K562 (cell line): ENCODE measurements at regions not wholly inside any gene's neighbourhood (a gene's known extent, or its start where the extent isn't known, plus 50 kb on each side); places are given as distances from the start of the nearest gene placed in this dataset.

Source experiments
- ATAC-seq: fragments of 200-7000 bp; cut with Tn5 transposase; 3 replicates; pipeline ENCODE4 v1.9.1; 2020; ENCODE audit warnings: moderate library complexity
- BruUV-seq: library from RNA; stranded (reverse); fragments of 400-500 nt; replicated peaks from 2 replicates; lab custom pipeline; 2021; lab: Mats Ljungman, UMichigan
- CTCF ChIA-PET: fragments of 300-600 bp; formaldehyde crosslinking; extraction: SDS; loops from one replicate; lab custom pipeline; 2021; ENCODE audit warnings: low intra/inter-chr PET ratio; lab: Yijun Ruan, JAX
- POLR2A ChIA-PET: fragments of 300-600, 350-650 bp; sonication (Branson Sonifier 250); formaldehyde crosslinking; extraction: SDS; loops from one replicate; lab custom pipeline; 2021; ENCODE audit warnings: antibody characterized with exemption, inconsistent platforms; lab: Yijun Ruan, JAX
- DNase-seq, 4 experiments: peaks; one replicate each; pipeline versions ENCODE4 v3.0.0 to v3.0.0-alpha.2; 2011 to 2018; ENCODE audit warnings: low spot score in 3 of 4, mixed read lengths in 3 of 4; ENCODE audit errors: extremely low read depth in 1 of 4
- FAIRE-seq: peaks from 2 replicates; lab custom pipeline; 2011; peaks lifted over from hg19 to GRCh38; lab: Jason Lieb, UNC
- H2AFZ ChIP-seq: 2 replicates; pipeline ENCODE4 v1.6.0; 2011; ENCODE audit warnings: low read depth, low read length, control low read depth, inconsistent platforms
- H3K27ac ChIP-seq: fragments of 200-600 bp; 3 replicates; pipeline ENCODE4 v1.8.0; 2011; ENCODE audit warnings: low read depth, mild to moderate bottlenecking, control low read depth, inconsistent platforms, low read length, moderate library complexity, mixed read lengths; ENCODE audit errors: extremely low read depth
- H3K27me3 ChIP-seq, 2 experiments: fragments of 300-600 bp in 1 of 2; 2 replicates in 1 of 2; 3 replicates in 1 of 2; pipeline versions ENCODE4 v1.6.0 to v1.8.0; 2011; ENCODE audit warnings: inconsistent platforms in 2 of 2, low read length in 2 of 2, mild to moderate bottlenecking in 1 of 2, mixed read lengths in 1 of 2, moderate library complexity in 1 of 2; ENCODE audit not compliant: control insufficient read depth in 2 of 2, insufficient read depth in 2 of 2
- H3K36me3 ChIP-seq: fragments of 300-600 bp; 3 replicates; pipeline ENCODE4 v1.8.0; 2011; ENCODE audit warnings: mild to moderate bottlenecking, low read length, inconsistent platforms; ENCODE audit not compliant: control insufficient read depth, insufficient read depth
- H3K4me1 ChIP-seq, 2 experiments: fragments of 200-600 bp in 1 of 2; replicated peaks in 1 of 2; 2 replicates in 1 of 2; 3 replicates in 1 of 2; pipeline versions ENCODE4 v1.5.1 to v1.8.0; 2011; ENCODE audit warnings: inconsistent platforms in 2 of 2, low read length in 2 of 2, mild to moderate bottlenecking in 1 of 2, mixed read lengths in 1 of 2, moderate library complexity in 1 of 2; ENCODE audit not compliant: control insufficient read depth in 2 of 2, insufficient read depth in 2 of 2
- H3K4me2 ChIP-seq: 2 replicates; pipeline ENCODE4 v1.6.1; 2011; ENCODE audit warnings: low read length, control low read depth, inconsistent platforms, mixed read lengths; ENCODE audit not compliant: insufficient read depth
- H3K4me3 ChIP-seq: fragments of 200-600 bp; sonication (generic), shearing (Covaris generic); 2 replicates; pipeline ENCODE4 v1.5.1; 2016; ENCODE audit warnings: control low read depth, inconsistent platforms
- H3K79me2 ChIP-seq: fragments of 200-600 bp; 3 replicates; pipeline ENCODE4 v1.8.0; 2011; ENCODE audit warnings: low read length, inconsistent platforms; ENCODE audit not compliant: control insufficient read depth, insufficient read depth
- H3K9ac ChIP-seq, 2 experiments: 2 replicates each; pipeline versions ENCODE4 v1.6.0 to v1.6.1; 2011; ENCODE audit warnings: low read depth in 2 of 2, low read length in 2 of 2, control low read depth in 1 of 2, inconsistent platforms in 1 of 2, mild to moderate bottlenecking in 1 of 2, mixed read lengths in 1 of 2; ENCODE audit not compliant: insufficient read depth in 1 of 2
- H3K9me1 ChIP-seq: one replicate; pipeline ENCODE4 v1.6.0; 2011; ENCODE audit warnings: inconsistent platforms, mild to moderate bottlenecking, low read length, moderate library complexity; ENCODE audit not compliant: control insufficient read depth, insufficient read depth
- H3K9me3 ChIP-seq: replicated peaks from 2 replicates; pipeline ENCODE4 v1.5.1; 2011; ENCODE audit warnings: low read depth, low read length, inconsistent platforms; ENCODE audit not compliant: control insufficient read depth, insufficient read depth
- H4K20me1 ChIP-seq: replicated peaks from 2 replicates; pipeline ENCODE4 v1.6.1; 2011; ENCODE audit warnings: low read length, inconsistent platforms, mixed read lengths; ENCODE audit not compliant: control insufficient read depth, insufficient read depth
- DPF2 ChIP-seq: fragments of 450-650 bp; IDR thresholded peaks from 2 replicates; pipeline ENCODE4 v1.6.1; 2016
- EGR1 ChIP-seq: fragments of 450-650 bp; conservative IDR thresholded peaks from 2 replicates; pipeline ENCODE4 v1.6.1; 2017; ENCODE audit warnings: mild to moderate bottlenecking
- MEIS2 ChIP-seq: fragments of 450-650 bp; IDR thresholded peaks from 2 replicates; pipeline ENCODE4 v1.6.1; 2014; ENCODE audit warnings: mild to moderate bottlenecking; ENCODE audit not compliant: partially characterized antibody
- POLR2AphosphoS2 ChIP-seq: IDR thresholded peaks from 2 replicates; pipeline ENCODE4 v1.6.1; 2012; ENCODE audit warnings: low read length, improper control_type of control experiment
- PTRF ChIP-seq: fragments of 450-650 bp; IDR thresholded peaks from 2 replicates; pipeline ENCODE4 v1.6.1; 2016; ENCODE audit warnings: mild to moderate bottlenecking, missing genetic modification characterization, missing compliant biosample characterization
- SAFB ChIP-seq: fragments of 200-400 bp; formaldehyde crosslinking; IDR thresholded peaks from 2 replicates; pipeline ENCODE4 v1.6.1; 2017; ENCODE audit warnings: low read depth, low read length, borderline replicate concordance
- TAF15 ChIP-seq: fragments of 200-400 bp; formaldehyde crosslinking; IDR thresholded peaks from 2 replicates; pipeline ENCODE4 v1.6.1; 2017; ENCODE audit warnings: mild to moderate bottlenecking, low read depth, low read length, moderate library complexity
- TAF9B ChIP-seq: fragments of 450-650 bp; IDR thresholded peaks from 2 replicates; pipeline ENCODE4 v1.6.1; 2018; ENCODE audit warnings: mild to moderate bottlenecking; ENCODE audit not compliant: partially characterized antibody
- ZNF431 ChIP-seq: sonication (generic); formaldehyde crosslinking; IDR thresholded peaks from 2 replicates; pipeline ENCODE4 v1.8.0; 2022; ENCODE audit warnings: mild to moderate bottlenecking, missing genetic modification reagents
- ZNF445 ChIP-seq: fragments of 250-450 bp; sonication (Bioruptor Pico); IDR thresholded peaks from 2 replicates; pipeline ENCODE4 v1.4.0; 2020; ENCODE audit warnings: low read depth, mild to moderate bottlenecking, moderate library complexity
- ZNF830 ChIP-seq: fragments of 250-450 bp; sonication (Bioruptor Pico); IDR thresholded peaks from 2 replicates; pipeline ENCODE4 v1.5.0; 2021; ENCODE audit warnings: mild to moderate bottlenecking
- WGBS: fragments of 100-300 bp; shearing (Covaris generic); methylation state at CpG from one replicate; pipeline ENCODE4 v1.1.6; 2016; ENCODE audit warnings: low coverage, mixed read lengths; ENCODE audit not compliant: insufficient coverage; ENCODE audit errors: missing lambda C conversion rate; 5-methylcytosine and 5-hydroxymethylcytosine counted together
- in situ Hi-C: fragments of 300-500 bp; cut with MboI; formaldehyde crosslinking; loops from 4 replicates; pipeline ENCODE4 v1.15.0; 2018; ENCODE audit warnings: inconsistent platforms, mixed read lengths
- intact Hi-C: fragments of 100-400 bp; cut with micrococcal nuclease; formaldehyde crosslinking; loops from 2 replicates; pipeline ENCODE4 v1.14.2; 2022
- TF ChIP-seq, protein P1 (sequence below): fragments of 250-450 bp; sonication (Bioruptor Pico); IDR thresholded peaks from 2 replicates; pipeline ENCODE4 v1.8.0; 2021; ENCODE audit warnings: borderline replicate concordance, mild to moderate bottlenecking, moderate library complexity; ENCODE audit not compliant: poor library complexity, severe bottlenecking

DNA sequence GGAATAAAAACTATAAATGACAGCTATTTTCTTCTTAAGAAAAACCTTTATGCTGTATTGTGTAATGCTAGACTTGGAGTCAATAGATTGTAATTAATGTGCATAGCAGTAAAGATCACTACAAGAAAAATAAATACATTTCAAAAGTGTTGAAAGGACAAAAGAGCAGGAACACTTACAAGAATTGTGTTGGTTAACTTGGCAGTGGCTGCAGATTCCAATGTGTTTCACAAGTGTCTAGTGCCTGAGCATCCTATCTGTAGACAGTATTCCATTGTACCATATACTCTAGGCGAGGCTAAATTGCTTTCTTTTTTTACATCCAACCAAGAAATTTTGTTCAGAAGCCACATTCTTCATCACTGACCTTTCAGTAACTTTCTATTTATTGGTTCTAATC, 924.1 kb downstream of the EPHA7 start (continued):
- TF ChIP-seq SAFB (no peak), POLR2AphosphoS2 (no peak), TAF9B (no peak), MEIS2 (no peak), ZNF431 (CRISPR knock-in tag) (no peak), ZNF445 (no peak), DPF2 (no peak), TAF15 (no peak), PTRF (tag) (no peak), EGR1 (no peak), ZNF830 (CRISPR knock-in tag) (no peak)
- TF ChIP-seq, protein P1, sequence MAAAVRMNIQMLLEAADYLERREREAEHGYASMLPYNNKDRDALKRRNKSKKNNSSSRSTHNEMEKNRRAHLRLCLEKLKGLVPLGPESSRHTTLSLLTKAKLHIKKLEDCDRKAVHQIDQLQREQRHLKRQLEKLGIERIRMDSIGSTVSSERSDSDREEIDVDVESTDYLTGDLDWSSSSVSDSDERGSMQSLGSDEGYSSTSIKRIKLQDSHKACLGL = no peak

DNA sequence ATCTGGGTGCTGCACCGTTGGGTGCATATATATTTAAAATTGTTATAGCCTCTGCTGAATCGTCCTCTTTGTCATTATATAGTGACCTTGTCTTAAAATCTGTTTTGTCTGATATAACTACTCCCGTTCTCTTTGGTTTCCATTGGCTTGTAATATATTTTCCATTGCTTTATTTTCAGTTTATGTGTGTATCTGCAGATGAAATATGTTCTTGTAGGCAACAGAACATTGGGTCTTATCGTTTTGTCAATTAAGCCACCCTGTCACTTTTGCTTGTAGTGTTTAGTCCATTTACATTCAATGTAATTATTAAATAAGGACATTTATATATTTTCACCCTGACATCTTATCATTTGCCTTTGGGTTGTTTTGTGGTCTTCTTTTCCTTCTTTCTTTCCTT, 933.9 kb downstream of the EPHA7 start:
- no peak for FAIRE-seq
- in situ Hi-C loops = no loop called here
- no peaks in the 10 kb centered on the region for H3K9me3 ChIP-seq
- H4K20me1 ChIP-seq = no peaks in the 10 kb centered on the region
- intact Hi-C loops = no loop called here
- no peaks in the 10 kb centered on the region for H3K79me2 ChIP-seq
- 1% methylated on average over 4 of the region's 4 CpGs for WGBS
- no peak overlapping the region for H2AFZ ChIP-seq
- ChIA-PET CTCF (interaction anchor here (0.6 kb wide), 1 partner anchor 508 kb away, joined by 3 read pairs; no protein-coding TSS in a partner anchor), POLR2A (no interaction called here)
- BruUV-seq = no TSS peak
- H3K27ac ChIP-seq = no peak overlapping the region
- DNase-seq = no peak
- ATAC-seq = no peak
- no peaks in the 10 kb centered on the region for H3K4me1 ChIP-seq
- H3K4me3 ChIP-seq = no peak overlapping the region
- no peak overlapping the region for H3K4me2 ChIP-seq
- H3K27me3 ChIP-seq = no peaks in the 10 kb centered on the region
- no peak overlapping the region for H3K9ac ChIP-seq
- H3K9me1 ChIP-seq = no peaks in the 10 kb centered on the region
- H3K36me3 ChIP-seq = no peaks in the 10 kb centered on the region
- TF ChIP-seq SAFB = no peak
